ENCODE measurements at regions not wholly inside any gene's neighbourhood (a gene's known extent, or its start where the extent isn't known, plus 50 kb on each side); places are given as distances from the start of the nearest gene placed in this dataset.
A peak's percentile ranks its signal among the peaks of the same experiment; 100 is the strongest.

DNA sequence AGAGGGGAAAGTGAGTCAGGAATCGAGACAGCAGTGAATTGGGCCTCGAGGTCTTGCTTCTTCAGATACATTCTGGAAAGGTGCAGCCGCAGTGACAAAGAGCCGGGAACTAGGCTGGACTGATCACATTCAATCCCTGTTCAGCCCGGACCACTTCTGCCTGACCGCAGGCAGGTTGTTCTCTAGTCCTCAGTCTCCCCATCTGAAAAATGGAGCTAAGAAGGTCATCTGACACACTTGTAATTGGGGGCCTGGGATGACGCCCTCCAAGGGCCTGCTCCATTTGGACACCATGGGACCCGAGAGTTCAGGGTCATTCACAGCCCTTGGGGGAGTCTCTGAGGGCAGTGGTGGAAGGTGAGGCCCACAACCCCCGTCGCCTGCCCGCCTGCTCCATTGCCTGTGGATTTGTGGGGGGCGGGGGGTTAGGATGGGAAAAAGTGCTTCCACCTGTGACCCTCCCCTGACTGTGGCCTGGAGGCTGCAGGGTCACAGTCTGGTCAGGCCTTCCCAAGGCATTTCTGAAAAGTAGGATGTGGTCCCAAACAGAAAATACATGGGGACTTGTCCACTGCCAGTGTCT, 87.9 kb upstream of the CSF3R start:
- DNase-seq = no peak

DNA sequence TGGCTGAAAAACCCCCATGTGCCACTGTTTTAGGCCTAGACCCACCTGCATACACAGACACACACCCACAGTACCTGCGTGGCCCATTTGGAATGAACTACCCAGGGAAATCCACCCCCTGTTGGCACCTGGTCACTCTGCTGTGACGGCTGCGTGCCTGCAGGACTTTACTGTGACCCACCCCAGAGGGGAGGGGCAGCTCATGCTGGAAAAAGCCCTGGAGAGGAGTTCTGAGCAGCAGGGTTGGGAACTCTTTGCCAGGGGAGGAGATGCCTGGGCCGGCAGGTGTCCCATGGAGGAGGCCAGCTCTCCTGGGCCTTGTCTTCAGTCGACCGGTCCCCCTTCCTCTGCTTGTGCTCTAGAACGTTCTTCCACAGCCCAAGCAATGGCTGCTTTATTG, 87.3 kb upstream of the CSF3R start:
- DNase-seq = no peak

DNA sequence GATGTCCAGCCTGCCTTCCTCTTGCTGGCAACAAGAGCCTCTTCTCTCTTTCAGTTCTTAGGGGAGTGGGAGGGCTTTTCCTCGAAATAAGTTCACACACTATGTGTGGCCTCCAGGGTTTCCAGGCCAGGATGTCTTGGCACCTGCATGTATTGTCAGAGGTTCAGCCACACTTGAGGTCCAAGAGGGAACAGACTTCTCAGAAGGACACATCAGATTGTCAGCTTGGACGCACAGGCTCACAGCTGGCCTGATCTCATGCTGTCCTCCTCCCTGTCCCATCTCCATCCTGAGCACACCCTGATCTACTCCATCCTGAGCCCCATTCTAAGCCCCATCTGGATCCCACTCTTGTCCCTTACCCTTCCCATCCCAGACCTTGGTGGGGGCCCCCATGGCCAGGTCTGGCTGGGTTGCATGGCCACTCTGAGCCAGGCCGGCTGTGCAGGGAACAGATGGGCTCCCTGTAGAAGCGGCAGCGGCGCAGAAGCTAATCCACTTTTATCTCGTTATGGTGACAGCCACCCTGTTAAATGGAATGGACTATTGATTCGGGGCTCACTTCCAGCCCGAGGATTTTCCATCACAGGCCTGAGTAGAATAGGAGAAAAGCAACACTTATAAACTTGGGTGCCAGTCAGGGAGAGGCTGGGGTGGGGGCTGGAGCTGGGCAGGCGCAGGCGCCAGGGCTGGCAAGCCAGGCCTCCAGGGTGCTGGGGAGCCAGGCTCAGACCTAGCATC, 85.1 kb upstream of the CSF3R start:
- DNase-seq = no peak

GRCh38 chr1:36565576-36566501, 83.1 kb upstream of the CSF3R start:
- DNase-seq = no peak

GRCh38 chr1:36562181-36562685, 79.5 kb upstream of the CSF3R start:
- no peak for DNase-seq

GRCh38 chr1:36561361-36561724, 78.6 kb upstream of the CSF3R start:
- no peak for DNase-seq

- DNase-seq = peak; percentile 27
These were observed 78.1 kb upstream of the CSF3R start for GRCh38 chr1:36560621-36561360.

DNA sequence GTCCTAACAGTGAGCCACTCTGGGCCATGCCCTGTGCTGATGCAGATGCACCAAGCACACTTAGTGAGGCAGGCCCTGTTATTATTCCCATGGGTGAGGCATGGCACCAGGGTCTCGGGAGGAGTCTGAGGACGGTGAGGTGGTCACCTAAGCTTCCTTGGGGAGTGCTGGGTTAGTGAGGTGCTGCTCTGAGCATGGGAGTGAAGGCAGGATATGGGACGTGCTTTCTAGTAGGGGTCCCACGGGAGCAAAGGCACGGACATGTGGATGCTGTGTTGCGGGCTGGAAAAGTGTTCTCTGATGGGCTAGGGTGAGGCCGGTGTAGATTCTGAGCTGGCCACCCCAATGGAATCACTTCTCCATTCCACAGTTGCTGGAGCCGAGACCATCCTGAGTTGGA, 77.5 kb upstream of the CSF3R start:
- DNase-seq = no peak

DNA sequence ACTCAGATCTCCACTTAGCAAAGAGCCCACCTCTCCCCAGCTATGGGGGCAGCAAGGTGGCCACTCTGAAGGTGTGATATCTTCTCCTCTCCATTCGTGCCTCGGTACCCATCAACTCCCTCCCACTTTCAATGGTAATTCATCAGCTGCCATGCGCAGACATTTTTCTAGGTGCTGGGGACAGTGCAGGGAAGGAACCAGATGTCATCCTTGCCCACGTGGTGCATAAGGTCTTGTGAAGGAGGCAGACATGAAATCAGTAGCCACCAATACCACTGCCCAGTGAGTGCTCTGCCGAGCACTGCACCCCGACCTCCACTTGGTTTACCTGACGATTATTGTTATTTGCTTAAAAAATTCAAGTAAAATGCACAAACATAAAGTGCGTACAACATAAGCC, 76.3 kb upstream of the CSF3R start:
- no peak for DNase-seq

GRCh38 chr1:36557041-36558000, 74.6 kb upstream of the CSF3R start:
- no peak for DNase-seq

DNA sequence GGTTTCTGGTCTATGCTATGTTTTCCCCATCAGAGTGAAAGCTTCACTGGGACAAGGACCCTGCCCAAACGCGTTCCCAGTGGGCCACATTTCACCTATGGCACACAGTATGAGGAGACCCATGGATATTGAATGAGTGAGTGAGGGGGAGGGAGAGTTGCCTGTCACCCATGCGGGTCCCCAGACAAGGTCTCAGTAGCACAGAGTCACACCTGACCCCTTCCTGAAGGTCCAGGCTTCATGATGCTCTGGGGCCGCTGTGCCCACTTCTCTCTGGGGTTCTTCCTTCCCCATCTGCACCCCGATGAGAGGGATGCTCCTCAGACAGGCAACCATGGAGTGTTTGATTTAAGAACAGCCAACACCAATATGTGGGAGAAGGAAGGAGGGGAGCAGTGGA, 72.3 kb upstream of the CSF3R start:
- no peak for DNase-seq

- no peak for DNase-seq
These were observed 71.6 kb upstream of the CSF3R start for GRCh38 chr1:36554323-36554628.

GRCh38 chr1:36553591-36554322, 71.0 kb upstream of the CSF3R start:
- DNase-seq = peak; percentile 66

GRCh38 chr1:36542962-36543515, 60.3 kb upstream of the CSF3R start:
- no peak for DNase-seq

- no peak for DNase-seq
These were observed 59.6 kb upstream of the CSF3R start for GRCh38 chr1:36542024-36542961.

DNA sequence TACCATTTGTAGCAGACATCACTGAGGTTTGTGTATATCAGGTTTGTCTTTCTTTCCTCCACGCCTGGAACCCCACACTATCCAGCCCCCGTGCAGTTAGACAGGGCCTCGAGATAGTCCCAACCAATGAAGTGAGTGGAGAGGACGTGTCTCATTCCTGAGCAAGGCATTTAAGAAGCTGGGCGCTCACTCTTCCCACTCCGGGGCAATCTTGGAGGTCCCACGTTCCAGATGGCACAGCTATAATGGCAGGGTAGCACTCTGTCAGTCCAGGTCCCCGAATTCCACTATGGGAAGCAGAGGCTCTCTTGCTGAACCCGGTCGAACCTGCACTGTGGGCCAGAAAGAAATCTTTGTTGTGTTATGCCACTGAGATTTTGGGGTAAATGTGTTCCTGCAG, 57.3 kb upstream of the CSF3R start:
- no peak for DNase-seq

DNA sequence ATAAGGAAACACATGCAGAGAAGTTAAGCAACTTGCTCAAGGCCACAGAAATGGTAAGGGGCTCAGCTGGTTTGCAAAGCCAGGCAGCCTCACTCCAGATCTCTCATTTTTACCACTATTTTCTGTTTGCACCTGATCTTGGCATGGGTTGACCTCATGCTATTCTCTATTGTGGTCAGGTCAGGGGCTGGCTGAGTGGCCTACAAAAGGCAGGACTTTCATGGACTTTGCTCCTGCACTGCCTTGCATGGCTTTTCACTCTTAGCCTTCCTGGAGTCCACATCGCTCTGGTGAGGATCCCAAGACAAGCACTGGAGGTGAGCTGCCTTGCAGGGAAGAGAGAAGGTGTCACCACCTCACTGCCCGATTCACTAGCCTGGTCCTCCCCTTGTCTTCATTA, 56.8 kb upstream of the CSF3R start:
- no peak for DNase-seq

- DNase-seq = no peak
These were observed 55.3 kb upstream of the CSF3R start for GRCh38 chr1:36537991-36538390.

DNA sequence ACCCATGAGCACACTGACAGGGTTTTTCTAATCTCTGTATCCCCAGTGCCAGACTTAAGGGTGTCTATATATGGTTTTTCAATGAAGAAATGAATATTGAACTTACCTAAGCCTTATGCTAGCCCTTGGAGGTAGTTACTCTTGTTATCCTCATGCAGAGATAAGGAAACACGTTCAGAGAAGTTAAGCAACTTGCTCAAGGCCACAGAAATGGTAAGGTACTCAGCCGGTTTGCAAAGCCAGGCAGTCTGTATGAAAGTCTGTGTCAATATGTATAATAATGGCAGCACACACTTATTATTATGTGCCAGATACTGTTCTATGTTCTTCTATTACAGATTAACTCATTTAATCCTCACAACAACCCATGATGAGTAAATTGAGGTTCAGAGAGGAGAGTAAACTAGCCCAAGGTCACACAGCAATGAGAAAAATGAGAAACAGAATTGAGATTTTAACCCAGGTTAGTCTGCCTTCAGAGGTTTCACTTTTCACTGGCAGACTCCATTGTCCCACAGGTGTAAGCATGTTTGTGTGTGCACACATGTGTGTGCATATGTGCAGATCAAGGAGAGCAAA, 54.6 kb upstream of the CSF3R start:
- DNase-seq = no peak

Data from NCI-H1694 (cell line).